ENCODE measurements at regions not wholly inside any gene's neighbourhood (a gene's known extent, or its start where the extent isn't known, plus 50 kb on each side); places are given as distances from the start of the nearest gene placed in this dataset.

DNA sequence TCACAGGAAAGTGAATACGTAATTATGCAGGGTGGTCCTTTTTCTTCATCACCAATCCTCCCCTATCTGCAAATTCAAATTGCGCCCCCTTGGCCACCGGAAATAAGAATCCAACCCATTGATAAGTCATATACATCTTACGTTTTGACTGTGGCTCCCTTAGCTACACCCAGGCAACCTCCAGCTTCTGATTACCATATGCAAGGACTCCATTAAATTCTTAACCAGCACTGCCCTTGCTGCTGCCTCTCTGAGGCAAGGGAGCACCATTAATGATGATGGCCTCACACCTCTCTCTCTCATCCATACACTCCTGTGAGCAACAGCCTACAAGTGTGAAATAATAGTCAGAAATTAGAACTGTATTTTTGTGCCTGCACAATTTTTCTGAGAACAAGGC lies 106.0 kb upstream of the NOCT start:
- no peaks in the 10 kb centered on the region for H3K9me3 ChIP-seq
- no peaks in the 10 kb centered on the region for H3K36me3 ChIP-seq
- TF ChIP-seq CTCF (IDR thresholded peaks at IDR 0.05) (no peak), POLR2A (IDR thresholded peaks at IDR 0.05) (no peak), EP300 (IDR thresholded peaks at IDR 0.05) (no peak), POLR2AphosphoS5 (IDR thresholded peaks at IDR 0.05) (no peak)
- no peak for DNase-seq (ENCODE audit: low spot score in 2 of 2)
- H3K4me1 ChIP-seq: peaks cover 21% of the 10 kb centered on the region
- no peak overlapping the region for H3K27ac ChIP-seq
- no peak overlapping the region for H3K4me3 ChIP-seq
- H3K27me3 ChIP-seq: no peaks in the 10 kb centered on the region
- 90% methylated on average over 4 of the region's 4 CpGs for WGBS

DNA sequence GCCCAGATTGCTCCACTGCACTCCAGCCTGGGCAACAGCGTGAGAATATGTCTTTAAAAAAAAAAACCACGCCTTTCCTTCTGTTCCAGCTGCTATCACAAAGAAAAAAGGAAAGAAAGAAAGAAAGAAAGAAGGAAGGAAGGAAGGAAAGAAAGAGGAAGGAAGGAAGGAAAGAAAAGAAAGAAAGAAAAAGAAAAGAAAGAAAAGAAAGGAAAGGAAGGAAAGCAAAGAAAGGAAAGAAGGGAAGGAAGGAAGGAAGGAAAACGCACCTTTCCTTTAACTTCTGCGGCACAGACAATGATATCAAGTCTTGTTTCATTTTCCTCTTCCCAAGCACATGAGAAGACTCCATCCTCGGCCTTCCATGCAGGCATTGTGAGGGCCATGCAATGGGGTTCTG lies 107.4 kb upstream of the NOCT start:
- TF ChIP-seq POLR2A (IDR thresholded peaks at IDR 0.05) (no peak), POLR2AphosphoS5 (IDR thresholded peaks at IDR 0.05) (no peak), EP300 (IDR thresholded peaks at IDR 0.05) (no peak), CTCF (IDR thresholded peaks at IDR 0.05) (no peak)
- no peak for DNase-seq (ENCODE audit: low spot score in 2 of 2)

DNA sequence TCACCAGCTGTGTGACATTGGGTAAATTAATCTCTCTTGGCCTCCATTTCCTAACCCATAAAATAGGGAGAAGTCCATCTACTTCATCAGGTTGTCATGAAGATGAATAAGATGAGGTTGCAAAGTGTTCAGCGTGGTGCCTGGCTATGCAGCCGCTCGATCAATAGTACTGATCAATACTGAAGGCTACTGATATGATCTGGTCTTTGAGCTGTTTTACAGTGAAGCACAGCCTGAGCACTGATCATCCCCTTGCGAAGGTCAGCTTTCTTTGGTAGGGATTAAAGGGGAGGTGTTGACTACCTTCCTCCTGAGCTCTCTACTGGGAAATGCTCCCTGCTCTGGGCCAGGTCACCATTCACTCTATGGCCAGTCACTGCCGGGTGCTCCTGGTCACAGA lies 108.4 kb upstream of the NOCT start:
- Histone ChIP-seq H3K9me3 (no peaks in the 10 kb centered on the region), H3K4me1 (peaks cover 21% of the 10 kb centered on the region), H3K4me3 (no peak overlapping the region), H3K27ac (no peak overlapping the region), H3K36me3 (no peaks in the 10 kb centered on the region), H3K27me3 (no peaks in the 10 kb centered on the region)
- no peak for TF ChIP-seq EP300 (IDR thresholded peaks at IDR 0.05)
- no peak for TF ChIP-seq POLR2AphosphoS5 (IDR thresholded peaks at IDR 0.05)
- TF ChIP-seq CTCF (IDR thresholded peaks at IDR 0.05): no peak
- TF ChIP-seq POLR2A (IDR thresholded peaks at IDR 0.05): no peak
- WGBS: 100% methylated on average over 5 of the region's 5 CpGs
- no peak for DNase-seq (ENCODE audit: low spot score in 2 of 2)

More for the DNA sequence above, 107.4 kb upstream of the NOCT start:
- no peaks in the 10 kb centered on the region for H3K9me3 ChIP-seq
- no peaks in the 10 kb centered on the region for H3K27me3 ChIP-seq
- no peak overlapping the region for H3K27ac ChIP-seq
- H3K4me3 ChIP-seq: no peak overlapping the region
- no peaks in the 10 kb centered on the region for H3K36me3 ChIP-seq
- 93% methylated on average over 5 of the region's 5 CpGs for WGBS
- peaks cover 21% of the 10 kb centered on the region for H3K4me1 ChIP-seq

- no peaks in the 10 kb centered on the region for H3K4me1 ChIP-seq
- H3K27me3 ChIP-seq: no peaks in the 10 kb centered on the region
- H3K4me3 ChIP-seq: no peak overlapping the region
- TF ChIP-seq CTCF (IDR thresholded peaks at IDR 0.05) (no peak), POLR2AphosphoS5 (IDR thresholded peaks at IDR 0.05) (no peak), POLR2A (IDR thresholded peaks at IDR 0.05) (no peak), EP300 (IDR thresholded peaks at IDR 0.05) (no peak)
- H3K27ac ChIP-seq: no peak overlapping the region
- 88% methylated on average over 4 of the region's 4 CpGs for WGBS
- H3K36me3 ChIP-seq: no peaks in the 10 kb centered on the region
- no peak for DNase-seq (ENCODE audit: low spot score in 2 of 2)
- H3K9me3 ChIP-seq: no peaks in the 10 kb centered on the region
Measured at GRCh38 chr4:138904793-138905192, 110.8 kb upstream of the NOCT start.

DNA sequence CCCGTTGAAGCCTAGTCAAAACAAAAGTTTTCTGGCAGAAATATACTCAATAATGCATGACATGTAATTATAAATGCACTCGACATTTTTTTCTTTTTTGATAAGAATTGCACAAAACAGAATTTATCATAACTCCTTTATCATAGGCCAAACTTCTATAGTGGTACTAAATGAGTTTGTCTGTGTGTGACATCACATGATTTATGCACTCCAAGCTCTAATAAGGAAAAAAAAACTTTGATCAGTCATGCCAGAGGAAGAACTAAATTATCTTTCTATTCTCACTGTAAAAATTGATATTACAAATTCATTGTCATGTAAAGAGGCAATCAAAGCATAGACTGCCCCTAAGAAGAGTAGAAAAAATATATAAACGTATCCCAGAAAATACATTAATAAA lies 112.4 kb upstream of the NOCT start:
- Histone ChIP-seq H3K4me3 (no peak overlapping the region), H3K9me3 (no peaks in the 10 kb centered on the region), H3K27ac (no peak overlapping the region), H3K4me1 (no peaks in the 10 kb centered on the region), H3K36me3 (no peaks in the 10 kb centered on the region), H3K27me3 (no peaks in the 10 kb centered on the region)
- no peak for TF ChIP-seq CTCF (IDR thresholded peaks at IDR 0.05)
- TF ChIP-seq POLR2A (IDR thresholded peaks at IDR 0.05): no peak
- TF ChIP-seq EP300 (IDR thresholded peaks at IDR 0.05): no peak
- TF ChIP-seq POLR2AphosphoS5 (IDR thresholded peaks at IDR 0.05): no peak
- DNase-seq (ENCODE audit: low spot score in 2 of 2): no peak
- WGBS: 63% methylated on average over 3 of the region's 3 CpGs
